Endometrium (tissue), 2 donors: ENCODE measurements at regions not wholly inside any gene's neighbourhood (a gene's known extent, or its start where the extent isn't known, plus 50 kb on each side); places are given as distances from the start of the nearest gene placed in this dataset.
"Not testable (repeated sequence)": the region's sequence is repeated elsewhere in the genome, so short reads cannot be mapped to it uniquely, and the experiment has no call there.

Source experiments
- FAIRE-seq: peaks from 2 replicates; lab custom pipeline; 2012; peaks lifted over from hg19 to GRCh38; lab: Jason Lieb, UNC
- donor health status: control.
- donor health status: control.

DNA sequence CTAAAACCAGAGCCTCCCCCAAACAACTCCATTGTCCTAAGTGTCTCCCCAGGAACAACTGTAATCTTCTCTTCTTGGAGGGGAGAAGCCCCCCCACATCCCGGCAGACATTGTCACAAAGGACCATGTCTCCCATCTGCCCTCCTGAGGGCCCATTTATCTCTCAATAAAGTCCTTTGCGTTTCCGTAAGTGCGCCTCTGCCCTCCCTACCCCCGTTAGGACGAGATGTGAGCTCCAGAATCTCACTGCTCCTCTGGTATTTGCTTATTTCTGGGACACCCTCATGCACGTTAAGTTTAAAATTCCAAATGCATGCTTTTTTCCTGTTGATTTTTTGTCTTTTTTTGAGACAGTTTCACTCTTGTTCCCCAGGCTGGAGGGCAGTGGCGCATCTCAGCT, 52.3 kb upstream of the SFSWAP start:
- not testable (repeated sequence) for FAIRE-seq

DNA sequence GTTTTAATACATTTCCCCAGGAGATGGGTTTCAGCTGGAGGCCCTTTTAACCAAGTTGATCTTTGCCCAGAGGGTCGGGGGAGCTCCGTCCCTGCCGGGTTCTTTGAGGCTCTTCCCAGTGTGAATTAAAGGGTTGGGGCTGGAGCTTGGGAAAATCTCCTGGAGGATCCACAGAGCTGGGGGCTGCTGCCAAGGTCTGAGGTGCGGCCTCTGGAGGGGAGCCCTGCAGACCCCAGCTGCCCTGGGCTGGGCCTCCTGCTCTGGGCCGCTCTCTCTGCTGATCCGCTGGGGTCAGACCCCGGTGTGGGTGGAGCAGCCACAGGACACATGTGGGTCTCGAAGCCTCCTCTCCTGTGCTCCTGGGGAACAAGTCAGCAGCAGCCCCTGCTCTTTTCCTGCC, 51.4 kb upstream of the SFSWAP start:
- not testable (repeated sequence) for FAIRE-seq

DNA sequence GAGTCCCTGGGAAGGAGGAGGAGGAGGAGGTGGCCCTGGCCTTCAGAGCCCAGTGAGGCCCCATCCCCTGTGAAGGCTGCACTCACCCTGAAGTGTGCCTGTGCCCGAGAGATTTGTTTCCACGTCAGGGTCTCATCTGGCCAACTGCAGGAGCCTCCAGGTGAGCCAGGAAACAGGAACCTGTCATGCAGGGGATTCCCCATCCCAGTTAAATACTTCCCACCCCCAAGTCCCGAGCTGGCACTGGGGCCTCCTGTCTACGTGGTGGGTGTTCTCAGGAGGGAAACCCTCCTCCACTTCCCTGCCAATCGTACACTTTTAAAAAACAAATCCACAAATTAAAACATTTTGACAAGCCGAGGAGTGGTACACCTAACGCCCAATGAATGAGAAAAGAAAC, 50.9 kb upstream of the SFSWAP start:
- not testable (repeated sequence) for FAIRE-seq

DNA sequence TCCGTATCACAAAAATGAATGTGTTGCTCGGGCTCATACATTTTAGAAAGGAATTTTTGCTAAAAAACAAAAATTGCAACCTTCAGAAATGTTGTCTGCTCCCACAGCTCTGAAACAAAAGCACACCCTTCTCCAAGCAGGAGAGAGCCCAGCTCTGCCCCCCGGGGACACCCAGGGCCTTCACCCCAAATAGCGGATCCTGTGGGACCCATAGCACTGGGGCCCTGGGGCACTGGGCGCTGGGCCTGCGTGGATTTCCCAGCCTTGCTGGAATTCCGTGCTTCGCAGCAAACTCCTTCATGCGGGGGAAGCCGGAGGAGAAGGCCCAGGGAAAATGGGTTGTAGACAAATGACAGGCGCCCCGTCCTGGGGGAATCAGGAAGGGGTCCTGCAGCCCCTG, 50.5 kb upstream of the SFSWAP start:
- not testable (repeated sequence) for FAIRE-seq
